ENCODE measurements at regions not wholly inside any gene's neighbourhood (a gene's known extent, or its start where the extent isn't known, plus 50 kb on each side); places are given as distances from the start of the nearest gene placed in this dataset.

DNA sequence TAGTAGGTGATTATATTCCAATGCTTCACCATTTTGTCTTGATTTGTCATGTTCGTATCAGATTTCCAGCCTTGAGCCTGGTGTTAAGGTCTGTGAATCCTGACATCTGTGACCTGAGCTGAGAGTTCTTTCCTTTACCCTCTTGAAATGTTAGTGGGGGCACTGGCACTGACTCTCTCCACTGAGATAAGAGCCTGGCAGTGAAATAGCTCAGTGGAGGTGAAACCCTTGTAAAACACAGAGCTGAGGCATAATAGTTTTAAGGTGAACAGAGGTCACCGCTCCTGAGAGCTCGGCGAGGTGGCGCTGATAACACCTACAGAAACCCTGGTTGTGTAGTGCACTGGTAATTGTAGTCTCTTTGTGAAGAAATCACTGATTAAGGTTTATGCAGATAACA, 748.2 kb downstream of the DIAPH3 start:
- no peak overlapping the region for H4K8ac ChIP-seq (ENCODE audit: low read depth, low read length)
- H3K14ac ChIP-seq (ENCODE audit: low read length) = no peak overlapping the region
- no CpG with 5 or more reads among the region's 5 CpGs for WGBS (ENCODE audit: extremely low coverage, insufficient coverage, insufficient read length)
- no peak overlapping the region for H2AFZ ChIP-seq (ENCODE audit: insufficient read depth, low read length, poor library complexity)
- H3K4me2 ChIP-seq (ENCODE audit: low read length) = no peak overlapping the region
- H3K9ac ChIP-seq (ENCODE audit: low read length) = no peak overlapping the region
- H2BK12ac ChIP-seq (ENCODE audit: low read length) = no peak overlapping the region
- H3K18ac ChIP-seq (ENCODE audit: low read length) = no peak overlapping the region
- no peak overlapping the region for H4K91ac ChIP-seq (ENCODE audit: low read depth, low read length)
- H3K4ac ChIP-seq (ENCODE audit: low read depth, low read length) = no peak overlapping the region
- H2AK5ac ChIP-seq (ENCODE audit: low read length) = no peak overlapping the region
- no peak overlapping the region for H3K4me3 ChIP-seq (ENCODE audit: low read depth, low read length)
- no peak overlapping the region for H3K23ac ChIP-seq (ENCODE audit: low read length)
- no peak overlapping the region for H2BK120ac ChIP-seq (ENCODE audit: insufficient read depth, low read length, poor library complexity)
- no peaks in the 10 kb centered on the region for H3K27me3 ChIP-seq (ENCODE audit: insufficient read depth, low read length)
- no peaks in the 10 kb centered on the region for H3K36me3 ChIP-seq (ENCODE audit: control insufficient read depth in 1 of 2, insufficient read depth in 2 of 2, low read length in 2 of 2)
- H3K9me3 ChIP-seq (ENCODE audit: insufficient read depth, low read depth, low read length) = no peaks in the 10 kb centered on the region
- H3K27ac ChIP-seq (ENCODE audit: low read depth, low read length) = no peak overlapping the region
- no peak overlapping the region for H4K12ac ChIP-seq (ENCODE audit: low read depth, low read length)
- H3K79me2 ChIP-seq (ENCODE audit: control insufficient read depth, insufficient read depth, low read length, poor library complexity) = no peaks in the 10 kb centered on the region
- H2BK5ac ChIP-seq (ENCODE audit: low read depth, low read length, poor library complexity) = no peak overlapping the region
- no peaks in the 10 kb centered on the region for H3K79me1 ChIP-seq (ENCODE audit: low read length)
- DNase-seq = no peak
- H3K4me1 ChIP-seq (ENCODE audit: control insufficient read depth in 1 of 2, insufficient read depth in 2 of 2, low read length in 2 of 2) = no peaks in the 10 kb centered on the region

DNA sequence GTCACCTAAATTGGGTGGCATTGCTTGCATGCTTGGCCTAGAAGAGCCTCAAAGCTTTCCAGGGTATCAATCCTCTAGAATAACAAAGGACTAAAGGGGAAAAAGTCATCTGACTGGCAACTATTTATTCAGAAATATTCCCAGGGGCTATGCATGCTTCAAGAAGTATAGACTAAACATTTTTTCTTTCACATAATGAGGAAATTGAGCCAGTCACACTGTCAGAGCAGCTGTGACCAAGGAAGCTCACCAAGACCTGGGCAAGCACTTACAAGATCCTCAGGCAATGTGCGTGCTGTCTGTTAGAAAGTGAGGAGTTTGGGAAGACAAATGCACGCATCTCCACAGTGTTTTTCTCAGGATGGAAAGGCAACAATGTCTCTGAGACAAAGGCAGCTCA, 747.2 kb downstream of the DIAPH3 start:
- no peak overlapping the region for H3K9ac ChIP-seq (ENCODE audit: low read length)
- no peak overlapping the region for H3K4me3 ChIP-seq (ENCODE audit: low read depth, low read length)
- no peak overlapping the region for H3K23ac ChIP-seq (ENCODE audit: low read length)
- H3K36me3 ChIP-seq (ENCODE audit: control insufficient read depth in 1 of 2, insufficient read depth in 2 of 2, low read length in 2 of 2) = no peaks in the 10 kb centered on the region
- no peak overlapping the region for H4K12ac ChIP-seq (ENCODE audit: low read depth, low read length)
- H2AK5ac ChIP-seq (ENCODE audit: low read length) = no peak overlapping the region
- no peaks in the 10 kb centered on the region for H3K27me3 ChIP-seq (ENCODE audit: insufficient read depth, low read length)
- no peak overlapping the region for H3K4me2 ChIP-seq (ENCODE audit: low read length)
- H3K4ac ChIP-seq (ENCODE audit: low read depth, low read length) = no peak overlapping the region
- no peak overlapping the region for H2BK5ac ChIP-seq (ENCODE audit: low read depth, low read length, poor library complexity)
- no peak overlapping the region for H3K18ac ChIP-seq (ENCODE audit: low read length)
- H3K79me2 ChIP-seq (ENCODE audit: control insufficient read depth, insufficient read depth, low read length, poor library complexity) = no peaks in the 10 kb centered on the region
- H4K91ac ChIP-seq (ENCODE audit: low read depth, low read length) = no peak overlapping the region
- no peak for DNase-seq
- H3K9me3 ChIP-seq (ENCODE audit: insufficient read depth, low read depth, low read length) = no peaks in the 10 kb centered on the region
- no peak overlapping the region for H3K14ac ChIP-seq (ENCODE audit: low read length)
- H2AFZ ChIP-seq (ENCODE audit: insufficient read depth, low read length, poor library complexity) = no peak overlapping the region
- WGBS (ENCODE audit: extremely low coverage, insufficient coverage, insufficient read length) = no CpG with 5 or more reads among the region's 2 CpGs
- no peaks in the 10 kb centered on the region for H3K79me1 ChIP-seq (ENCODE audit: low read length)
- no peak overlapping the region for H2BK120ac ChIP-seq (ENCODE audit: insufficient read depth, low read length, poor library complexity)
- H4K8ac ChIP-seq (ENCODE audit: low read depth, low read length) = no peak overlapping the region
- no peak overlapping the region for H3K27ac ChIP-seq (ENCODE audit: low read depth, low read length)
- H3K4me1 ChIP-seq (ENCODE audit: control insufficient read depth in 1 of 2, insufficient read depth in 2 of 2, low read length in 2 of 2) = no peaks in the 10 kb centered on the region
- H2BK12ac ChIP-seq (ENCODE audit: low read length) = no peak overlapping the region

DNA sequence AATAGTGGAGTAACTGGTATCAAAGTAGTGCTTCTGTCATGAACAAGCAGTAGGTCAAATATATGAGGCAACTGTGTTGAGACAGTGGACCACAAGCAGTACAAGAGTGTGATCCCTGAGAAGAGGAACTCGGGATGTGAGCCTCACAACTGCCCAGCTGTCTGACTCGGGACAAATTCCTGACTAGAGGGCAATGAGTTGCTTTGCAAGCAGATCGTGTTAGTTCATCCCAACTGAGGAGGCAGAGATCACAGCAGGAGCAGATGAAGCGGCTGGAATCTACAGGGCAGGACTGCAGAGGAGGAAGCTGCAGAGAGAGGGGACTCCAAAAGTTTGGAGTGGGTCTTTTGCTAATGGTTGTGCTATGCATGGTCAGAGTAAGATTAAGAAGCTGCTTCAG, 741.1 kb downstream of the DIAPH3 start:
- no peak overlapping the region for H4K8ac ChIP-seq (ENCODE audit: low read depth, low read length)
- no CpG with 5 or more reads among the region's 4 CpGs for WGBS (ENCODE audit: extremely low coverage, insufficient coverage, insufficient read length)
- H3K18ac ChIP-seq (ENCODE audit: low read length) = no peak overlapping the region
- H3K27me3 ChIP-seq (ENCODE audit: insufficient read depth, low read length) = no peaks in the 10 kb centered on the region
- no peak overlapping the region for H2AK5ac ChIP-seq (ENCODE audit: low read length)
- H3K4ac ChIP-seq (ENCODE audit: low read depth, low read length) = no peak overlapping the region
- H3K4me2 ChIP-seq (ENCODE audit: low read length) = no peak overlapping the region
- H4K12ac ChIP-seq (ENCODE audit: low read depth, low read length) = no peak overlapping the region
- no peak for DNase-seq
- no peaks in the 10 kb centered on the region for H3K79me2 ChIP-seq (ENCODE audit: control insufficient read depth, insufficient read depth, low read length, poor library complexity)
- no peak overlapping the region for H3K27ac ChIP-seq (ENCODE audit: low read depth, low read length)
- H3K4me3 ChIP-seq (ENCODE audit: low read depth, low read length) = no peak overlapping the region
- no peak overlapping the region for H3K23ac ChIP-seq (ENCODE audit: low read length)
- H2BK12ac ChIP-seq (ENCODE audit: low read length) = no peak overlapping the region
- H3K79me1 ChIP-seq (ENCODE audit: low read length) = no peaks in the 10 kb centered on the region
- H3K36me3 ChIP-seq (ENCODE audit: control insufficient read depth in 1 of 2, insufficient read depth in 2 of 2, low read length in 2 of 2) = no peaks in the 10 kb centered on the region
- H3K14ac ChIP-seq (ENCODE audit: low read length) = no peak overlapping the region
- H3K4me1 ChIP-seq (ENCODE audit: control insufficient read depth in 1 of 2, insufficient read depth in 2 of 2, low read length in 2 of 2) = no peaks in the 10 kb centered on the region
- no peak overlapping the region for H3K9ac ChIP-seq (ENCODE audit: low read length)
- H2BK5ac ChIP-seq (ENCODE audit: low read depth, low read length, poor library complexity) = no peak overlapping the region
- H2AFZ ChIP-seq (ENCODE audit: insufficient read depth, low read length, poor library complexity) = no peak overlapping the region
- H4K91ac ChIP-seq (ENCODE audit: low read depth, low read length) = no peak overlapping the region
- no peak overlapping the region for H2BK120ac ChIP-seq (ENCODE audit: insufficient read depth, low read length, poor library complexity)
- H3K9me3 ChIP-seq (ENCODE audit: insufficient read depth, low read depth, low read length) = no peaks in the 10 kb centered on the region

DNA sequence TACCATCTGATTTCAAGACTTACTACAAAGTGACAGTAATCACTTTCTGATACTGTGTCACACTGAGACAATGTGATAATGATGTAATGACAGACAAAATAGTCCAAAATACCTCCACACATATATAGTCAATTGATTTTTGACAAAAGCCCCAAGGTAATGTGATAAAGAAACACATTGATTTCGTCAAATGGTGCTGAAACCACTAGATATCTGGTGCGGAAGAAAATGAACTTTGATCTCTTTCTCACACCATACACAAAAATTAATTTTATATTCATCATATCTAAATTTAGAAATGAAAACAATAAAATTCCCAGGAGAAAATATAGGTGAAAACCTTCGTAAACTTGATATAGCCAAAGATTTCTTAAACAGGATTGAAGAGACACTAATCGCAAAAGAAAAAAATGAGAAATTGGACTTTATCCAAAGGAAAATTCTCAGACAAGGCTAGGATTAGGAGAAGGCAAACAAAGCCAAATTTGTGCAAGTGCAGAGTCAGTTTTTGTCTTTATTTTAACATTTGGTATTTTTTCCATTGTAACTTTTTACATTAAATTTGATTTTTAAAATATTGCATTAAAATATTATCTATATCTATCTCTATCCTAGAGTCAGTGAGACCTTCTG, 739.9 kb downstream of the DIAPH3 start:
- H3K79me1 ChIP-seq (ENCODE audit: low read length) = no peaks in the 10 kb centered on the region
- no peak overlapping the region for H3K14ac ChIP-seq (ENCODE audit: low read length)
- no peak overlapping the region for H3K4me2 ChIP-seq (ENCODE audit: low read length)
- no peak overlapping the region for H2AK5ac ChIP-seq (ENCODE audit: low read length)
- H3K9me3 ChIP-seq (ENCODE audit: insufficient read depth, low read depth, low read length) = no peaks in the 10 kb centered on the region
- no peak overlapping the region for H3K4me3 ChIP-seq (ENCODE audit: low read depth, low read length)
- H2BK12ac ChIP-seq (ENCODE audit: low read length) = no peak overlapping the region
- H3K79me2 ChIP-seq (ENCODE audit: control insufficient read depth, insufficient read depth, low read length, poor library complexity) = no peaks in the 10 kb centered on the region
- no peak for DNase-seq
- H3K4me1 ChIP-seq (ENCODE audit: control insufficient read depth in 1 of 2, insufficient read depth in 2 of 2, low read length in 2 of 2) = no peaks in the 10 kb centered on the region
- H3K27ac ChIP-seq (ENCODE audit: low read depth, low read length) = no peak overlapping the region
- H3K23ac ChIP-seq (ENCODE audit: low read length) = no peak overlapping the region
- H4K91ac ChIP-seq (ENCODE audit: low read depth, low read length) = no peak overlapping the region
- no peak overlapping the region for H3K18ac ChIP-seq (ENCODE audit: low read length)
- no peak overlapping the region for H3K4ac ChIP-seq (ENCODE audit: low read depth, low read length)
- no peak overlapping the region for H3K9ac ChIP-seq (ENCODE audit: low read length)
- no peaks in the 10 kb centered on the region for H3K36me3 ChIP-seq (ENCODE audit: control insufficient read depth in 1 of 2, insufficient read depth in 2 of 2, low read length in 2 of 2)
- no peak overlapping the region for H4K8ac ChIP-seq (ENCODE audit: low read depth, low read length)
- no peaks in the 10 kb centered on the region for H3K27me3 ChIP-seq (ENCODE audit: insufficient read depth, low read length)
- WGBS (ENCODE audit: extremely low coverage, insufficient coverage, insufficient read length) = no CpG with 5 or more reads among the region's 4 CpGs
- H2AFZ ChIP-seq (ENCODE audit: insufficient read depth, low read length, poor library complexity) = no peak overlapping the region
- no peak overlapping the region for H4K12ac ChIP-seq (ENCODE audit: low read depth, low read length)
- no peak overlapping the region for H2BK120ac ChIP-seq (ENCODE audit: insufficient read depth, low read length, poor library complexity)
- no peak overlapping the region for H2BK5ac ChIP-seq (ENCODE audit: low read depth, low read length, poor library complexity)

All from trophoblast cell (in vitro differentiated cells and primary cell).